Adipocyte (in vitro differentiated cells): ENCODE measurements at regions not wholly inside any gene's neighbourhood (a gene's known extent, or its start where the extent isn't known, plus 50 kb on each side); places are given as distances from the start of the nearest gene placed in this dataset.
"Not testable (repeated sequence)": the region's sequence is repeated elsewhere in the genome, so short reads cannot be mapped to it uniquely, and the experiment has no call there.

Experiments
- DNase-seq: peaks from one replicate; pipeline ENCODE4 v3.0.0-alpha.2; 2015; ENCODE audit warnings: low read depth
- H3K27me3 ChIP-seq: replicated peaks from 2 replicates; pipeline ENCODE4 v1.7.0; 2013; ENCODE audit warnings: mild to moderate bottlenecking, low read length, moderate library complexity; ENCODE audit not compliant: control insufficient read depth, insufficient read depth
- H3K36me3 ChIP-seq: 2 replicates; pipeline ENCODE4 v1.7.0; 2013; ENCODE audit warnings: low read length, mild to moderate bottlenecking, moderate library complexity; ENCODE audit not compliant: control insufficient read depth, insufficient read depth, severe bottlenecking
- H3K4me1 ChIP-seq: 2 replicates; pipeline ENCODE4 v1.7.0; 2013; ENCODE audit warnings: mild to moderate bottlenecking, low read length, moderate library complexity; ENCODE audit not compliant: control insufficient read depth, insufficient read depth
- H3K4me3 ChIP-seq: 2 replicates; pipeline ENCODE4 v1.7.0; 2013; ENCODE audit warnings: mild to moderate bottlenecking, low read length, moderate library complexity
- H3K9ac ChIP-seq: 2 replicates; pipeline ENCODE4 v1.7.0; 2013; ENCODE audit warnings: mild to moderate bottlenecking, low read length, moderate library complexity
- H3K9me3 ChIP-seq: 2 replicates; pipeline ENCODE4 v1.7.0; 2013; ENCODE audit warnings: mild to moderate bottlenecking, low read length, moderate library complexity; ENCODE audit not compliant: control insufficient read depth

- not testable (repeated sequence) for DNase-seq, H3K4me3 ChIP-seq, H3K4me1 ChIP-seq
Observed at GRCh38 chr4:190118519-190118918, 54.2 kb downstream of the DBET start.

GRCh38 chr4:190119474-190119873, 54.1 kb upstream of the DUX4 start:
- not testable (repeated sequence) for H3K4me1 ChIP-seq, H3K36me3 ChIP-seq, H3K9me3 ChIP-seq, H3K4me3 ChIP-seq, H3K27me3 ChIP-seq, DNase-seq, H3K9ac ChIP-seq

More at GRCh38 chr4:190118519-190118918, 54.2 kb downstream of the DBET start:
- not testable (repeated sequence) for H3K27me3 ChIP-seq, H3K9me3 ChIP-seq, H3K36me3 ChIP-seq, H3K9ac ChIP-seq

DNA sequence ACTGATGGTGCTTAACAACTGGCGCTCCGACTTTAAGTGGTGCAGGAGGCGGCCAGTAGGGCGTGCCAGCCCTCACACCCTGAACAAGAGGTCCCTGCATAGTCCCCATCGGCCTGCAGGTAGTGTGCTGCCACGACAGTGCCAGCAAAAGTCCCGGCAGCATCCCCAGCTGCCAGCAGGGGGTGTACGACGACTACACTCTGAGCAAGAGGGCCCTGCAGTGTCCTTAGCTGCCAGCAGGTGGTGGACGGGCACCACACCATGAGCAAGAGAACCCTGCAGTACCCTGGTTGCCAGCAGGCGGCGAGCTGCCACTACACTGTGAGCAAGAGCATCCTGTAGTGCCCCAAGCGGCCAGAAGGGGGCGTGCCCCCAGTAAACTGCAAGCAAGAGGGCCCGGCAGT, 53.5 kb upstream of the DUX4 start:
- H3K4me3 ChIP-seq, H3K36me3 ChIP-seq, H3K9me3 ChIP-seq, H3K27me3 ChIP-seq, H3K9ac ChIP-seq, DNase-seq, H3K4me1 ChIP-seq: not testable (repeated sequence)

GRCh38 chr4:190120537-190121001, 53.0 kb upstream of the DUX4 start:
- not testable (repeated sequence) for H3K4me3 ChIP-seq, H3K4me1 ChIP-seq, H3K27me3 ChIP-seq, H3K36me3 ChIP-seq, H3K9ac ChIP-seq, H3K9me3 ChIP-seq
- peak; percentile 24 for DNase-seq

DNA sequence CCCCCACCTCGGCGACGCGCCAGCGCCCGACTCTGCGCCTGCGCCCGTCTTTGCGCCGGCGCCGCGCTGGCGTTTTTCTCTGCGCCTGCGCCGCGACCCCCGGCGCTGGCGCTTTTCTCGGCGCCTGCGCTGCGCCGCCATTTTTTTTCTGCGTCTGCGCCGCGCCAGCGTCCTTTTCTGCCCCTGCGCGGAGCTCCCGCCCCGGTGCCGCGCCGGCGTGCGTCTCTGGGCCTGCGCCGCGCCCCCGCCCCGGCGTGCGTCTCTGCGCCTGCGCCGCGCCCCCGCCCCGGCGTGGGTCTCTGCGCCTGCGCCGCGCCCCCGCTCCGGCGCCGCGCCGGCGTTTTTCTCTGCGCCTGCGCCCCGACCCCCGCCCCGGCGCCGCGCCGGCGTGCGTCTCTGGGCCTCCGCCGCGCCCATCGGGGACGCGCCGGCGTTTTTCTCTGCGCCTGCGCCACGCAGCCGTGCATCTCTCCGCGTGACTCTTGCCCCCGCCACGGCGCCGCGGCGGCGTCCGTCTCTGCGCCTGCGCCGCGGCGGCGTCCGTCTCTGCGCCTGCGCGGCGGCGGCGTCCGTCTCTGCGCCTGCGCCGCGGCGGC, 52.4 kb upstream of the DUX4 start:
- not testable (repeated sequence) for H3K4me1 ChIP-seq, H3K27me3 ChIP-seq, H3K4me3 ChIP-seq, H3K9me3 ChIP-seq, H3K36me3 ChIP-seq, DNase-seq, H3K9ac ChIP-seq

- DNase-seq = no peak
- no peaks in the 10 kb centered on the region for H3K4me1 ChIP-seq
- H3K4me3 ChIP-seq = no peak overlapping the region
- no peak overlapping the region for H3K9ac ChIP-seq
- no peaks in the 10 kb centered on the region for H3K27me3 ChIP-seq
- no peaks in the 10 kb centered on the region for H3K9me3 ChIP-seq
- H3K36me3 ChIP-seq = no peaks in the 10 kb centered on the region
Observed at GRCh38 chr4:190121759-190122158, 51.8 kb upstream of the DUX4 start.

DNA sequence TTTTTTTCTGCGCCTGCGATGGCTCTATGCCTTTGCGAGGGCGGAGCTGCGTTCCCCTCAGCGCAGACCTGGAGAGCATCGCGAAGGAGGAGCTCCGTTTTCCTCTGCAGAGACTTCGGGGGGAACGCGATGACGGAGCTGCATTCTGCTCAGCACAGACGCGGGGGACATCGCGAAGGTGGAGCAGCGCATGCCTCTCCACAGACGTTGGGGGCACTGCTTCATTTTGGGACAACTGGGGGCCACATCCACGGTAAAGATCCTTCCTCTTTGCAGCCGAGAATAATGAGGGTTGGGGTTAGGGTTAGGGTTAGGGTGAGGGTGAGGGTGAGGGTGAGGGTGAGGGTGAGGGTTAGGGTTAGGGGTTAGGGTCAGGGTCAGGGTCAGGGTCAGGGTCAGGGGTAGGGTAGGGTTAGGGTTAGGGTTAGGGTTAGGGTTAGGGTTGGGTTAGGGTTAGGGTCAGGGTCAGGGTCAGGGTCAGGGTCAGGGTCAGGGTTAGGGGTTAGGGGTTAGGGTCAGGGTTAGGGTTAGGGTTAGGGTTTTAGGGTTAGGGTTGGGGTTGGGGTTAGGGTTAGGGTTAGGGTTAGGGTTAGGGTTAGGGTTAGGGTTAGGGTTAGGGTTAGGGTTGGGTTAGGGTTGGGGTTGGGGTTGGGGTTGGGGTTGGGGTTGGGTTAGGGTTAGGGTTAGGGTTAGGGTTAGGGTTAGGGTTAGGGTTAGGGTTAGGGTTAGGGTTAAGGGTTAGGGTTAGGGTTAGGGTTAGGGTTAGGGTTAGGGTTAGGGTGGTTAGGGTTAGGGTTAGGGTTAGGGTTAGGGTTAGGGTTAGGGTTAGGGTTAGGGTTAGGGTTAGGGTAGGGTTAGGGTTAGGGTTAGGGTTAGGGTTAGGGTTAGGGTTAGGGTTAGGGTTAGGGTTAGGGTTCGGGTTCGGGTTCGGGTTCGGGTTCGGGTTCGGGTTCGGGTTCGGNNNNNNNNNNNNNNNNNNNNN, 51.1 kb upstream of the DUX4 start:
- H3K9ac ChIP-seq, H3K4me3 ChIP-seq, H3K9me3 ChIP-seq, H3K4me1 ChIP-seq, H3K27me3 ChIP-seq, H3K36me3 ChIP-seq: not testable (repeated sequence)
- peak; percentile 54 for DNase-seq
